ENCODE measurements at regions not wholly inside any gene's neighbourhood (a gene's known extent, or its start where the extent isn't known, plus 50 kb on each side); places are given as distances from the start of the nearest gene placed in this dataset.

- Mint-ChIP-seq H3K36me3 (no peaks in the 10 kb centered on the region), H3K4me1 (no peaks in the 10 kb centered on the region), H3K27me3 (no peaks in the 10 kb centered on the region), H3K27ac (no peak overlapping the region), H3K9me3 (no peaks in the 10 kb centered on the region), H3K4me3 (no peak overlapping the region)
- DNase-seq = no peak
- CTCF ChIA-PET = no interaction called here
Observed at GRCh38 chr3:33919312-33920120, 121.1 kb downstream of the PDCD6IP start.

GRCh38 chr3:33920511-33920910 lies 122.1 kb downstream of the PDCD6IP start:
- Mint-ChIP-seq H3K27me3 (no peaks in the 10 kb centered on the region), H3K9me3 (no peaks in the 10 kb centered on the region), H3K4me3 (no peak overlapping the region), H3K27ac (no peak overlapping the region), H3K4me1 (no peaks in the 10 kb centered on the region), H3K36me3 (no peaks in the 10 kb centered on the region)
- no peak for DNase-seq
- CTCF ChIA-PET = no interaction called here

- DNase-seq = no peak
- CTCF ChIA-PET = no interaction called here
- no peaks in the 10 kb centered on the region for H3K27me3 Mint-ChIP-seq
- H3K4me3 Mint-ChIP-seq = no peak overlapping the region
- H3K9me3 Mint-ChIP-seq = no peaks in the 10 kb centered on the region
- no peaks in the 10 kb centered on the region for H3K36me3 Mint-ChIP-seq
- H3K27ac Mint-ChIP-seq = no peak overlapping the region
- no peaks in the 10 kb centered on the region for H3K4me1 Mint-ChIP-seq
Observed at GRCh38 chr3:33921608-33922007, 123.2 kb downstream of the PDCD6IP start.

- CTCF ChIA-PET = no interaction called here
- Mint-ChIP-seq H3K36me3 (no peaks in the 10 kb centered on the region), H3K4me3 (no peak overlapping the region), H3K27ac (no peak overlapping the region), H3K9me3 (no peaks in the 10 kb centered on the region), H3K4me1 (no peaks in the 10 kb centered on the region), H3K27me3 (no peaks in the 10 kb centered on the region)
- no peak for DNase-seq
Observed at GRCh38 chr3:33926998-33927605, 128.7 kb downstream of the PDCD6IP start.

- DNase-seq = no peak
- H3K4me1 Mint-ChIP-seq = no peaks in the 10 kb centered on the region
- H3K4me3 Mint-ChIP-seq = no peak overlapping the region
- CTCF ChIA-PET = no interaction called here
- no peaks in the 10 kb centered on the region for H3K36me3 Mint-ChIP-seq
- H3K9me3 Mint-ChIP-seq = no peaks in the 10 kb centered on the region
- H3K27me3 Mint-ChIP-seq = no peaks in the 10 kb centered on the region
- no peak overlapping the region for H3K27ac Mint-ChIP-seq
Observed at GRCh38 chr3:33929813-33930212, 131.4 kb downstream of the PDCD6IP start.

GRCh38 chr3:33931512-33931911 lies 133.1 kb downstream of the PDCD6IP start:
- Mint-ChIP-seq H3K27ac (no peak overlapping the region), H3K36me3 (no peaks in the 10 kb centered on the region), H3K27me3 (no peaks in the 10 kb centered on the region), H3K9me3 (no peaks in the 10 kb centered on the region), H3K4me1 (no peaks in the 10 kb centered on the region), H3K4me3 (no peak overlapping the region)
- no peak for DNase-seq
- CTCF ChIA-PET = no interaction called here

- CTCF ChIA-PET = no interaction called here
- Mint-ChIP-seq H3K4me3 (no peak overlapping the region), H3K9me3 (no peaks in the 10 kb centered on the region), H3K27ac (no peak overlapping the region), H3K27me3 (no peaks in the 10 kb centered on the region), H3K36me3 (no peaks in the 10 kb centered on the region), H3K4me1 (no peaks in the 10 kb centered on the region)
- DNase-seq = no peak
Observed at GRCh38 chr3:33932010-33932764, 133.8 kb downstream of the PDCD6IP start.

- no peaks in the 10 kb centered on the region for H3K4me1 Mint-ChIP-seq
- CTCF ChIA-PET = no interaction called here
Observed at GRCh38 chr3:33936171-33936920, 137.9 kb downstream of the PDCD6IP start.

GRCh38 chr3:33936921-33937525 lies 138.6 kb downstream of the PDCD6IP start:
- H3K27me3 Mint-ChIP-seq = peaks cover 4% of the 10 kb centered on the region
- no peak overlapping the region for H3K4me3 Mint-ChIP-seq
- H3K27ac Mint-ChIP-seq = no peak overlapping the region
- no peaks in the 10 kb centered on the region for H3K36me3 Mint-ChIP-seq
- CTCF ChIA-PET = no interaction called here
- no peak for DNase-seq
- no peaks in the 10 kb centered on the region for H3K4me1 Mint-ChIP-seq
- no peaks in the 10 kb centered on the region for H3K9me3 Mint-ChIP-seq

More at GRCh38 chr3:33936171-33936920, 137.9 kb downstream of the PDCD6IP start:
- Mint-ChIP-seq H3K9me3 (no peaks in the 10 kb centered on the region), H3K36me3 (no peaks in the 10 kb centered on the region), H3K27ac (no peak overlapping the region), H3K4me3 (no peak overlapping the region), H3K27me3 (peaks cover 4% of the 10 kb centered on the region)
- DNase-seq = no peak

- CTCF ChIA-PET = no interaction called here
- Mint-ChIP-seq H3K27ac (no peak overlapping the region), H3K9me3 (no peaks in the 10 kb centered on the region), H3K4me3 (no peak overlapping the region), H3K36me3 (no peaks in the 10 kb centered on the region), H3K4me1 (no peaks in the 10 kb centered on the region), H3K27me3 (peaks cover 4% of the 10 kb centered on the region)
- DNase-seq = no peak
Observed at GRCh38 chr3:33937628-33938027, 139.2 kb downstream of the PDCD6IP start.

GRCh38 chr3:33940149-33940548 lies 141.7 kb downstream of the PDCD6IP start:
- Mint-ChIP-seq H3K9me3 (no peaks in the 10 kb centered on the region), H3K27ac (no peak overlapping the region), H3K27me3 (peaks cover 4% of the 10 kb centered on the region), H3K4me3 (no peak overlapping the region), H3K36me3 (no peaks in the 10 kb centered on the region), H3K4me1 (no peaks in the 10 kb centered on the region)
- no peak for DNase-seq
- CTCF ChIA-PET = no interaction called here

GRCh38 chr3:33940736-33941135 lies 142.3 kb downstream of the PDCD6IP start:
- Mint-ChIP-seq H3K27me3 (peaks cover 4% of the 10 kb centered on the region), H3K4me1 (no peaks in the 10 kb centered on the region), H3K36me3 (no peaks in the 10 kb centered on the region), H3K27ac (no peak overlapping the region), H3K4me3 (no peak overlapping the region), H3K9me3 (no peaks in the 10 kb centered on the region)
- DNase-seq = no peak
- CTCF ChIA-PET = interaction anchor here (0.6 to 0.7 kb wide), 2 partner anchors 448 to 1389 kb away, joined by 3 read pairs; no protein-coding TSS in a partner anchor

GRCh38 chr3:33941804-33942203 lies 143.4 kb downstream of the PDCD6IP start:
- H3K36me3 Mint-ChIP-seq = no peaks in the 10 kb centered on the region
- H3K4me1 Mint-ChIP-seq = no peaks in the 10 kb centered on the region
- peaks cover 4% of the 10 kb centered on the region for H3K27me3 Mint-ChIP-seq
- DNase-seq = no peak
- no peak overlapping the region for H3K4me3 Mint-ChIP-seq
- H3K9me3 Mint-ChIP-seq = no peaks in the 10 kb centered on the region
- CTCF ChIA-PET = no interaction called here
- H3K27ac Mint-ChIP-seq = no peak overlapping the region
